NOMO-1 treated with DMSO at 0.1 percent for 48 hours (cell line): ENCODE measurements at regions not wholly inside any gene's neighbourhood (a gene's known extent, or its start where the extent isn't known, plus 50 kb on each side); places are given as distances from the start of the nearest gene placed in this dataset.

ENCODE experiments used
- DNase-seq: peaks from one replicate; lab custom pipeline; 2025; ENCODE audit not compliant: unreplicated experiment; lab: John Stamatoyannopoulos, UW

GRCh38 chr2:200135082-200135481, 171.4 kb upstream of the SPATS2L start:
- no peak for DNase-seq

GRCh38 chr2:200136655-200137054, 169.8 kb upstream of the SPATS2L start:
- DNase-seq: no peak

GRCh38 chr2:200137271-200137670, 169.2 kb upstream of the SPATS2L start:
- peak; percentile 4 for DNase-seq

GRCh38 chr2:200137691-200138090, 168.8 kb upstream of the SPATS2L start:
- no peak for DNase-seq

- no peak for DNase-seq
Observed at GRCh38 chr2:200138391-200139124, 167.9 kb upstream of the SPATS2L start.

- no peak for DNase-seq
Observed at GRCh38 chr2:200144571-200144970, 161.9 kb upstream of the SPATS2L start.

- DNase-seq: no peak
Observed at GRCh38 chr2:200146501-200146900, 160.0 kb upstream of the SPATS2L start.

- no peak for DNase-seq
Observed at GRCh38 chr2:200147371-200147770, 159.1 kb upstream of the SPATS2L start.

GRCh38 chr2:200148366-200148765, 158.1 kb upstream of the SPATS2L start:
- DNase-seq: no peak

GRCh38 chr2:200150411-200151086, 155.9 kb upstream of the SPATS2L start:
- DNase-seq: no peak

GRCh38 chr2:200155652-200156051, 150.8 kb upstream of the SPATS2L start:
- no peak for DNase-seq

GRCh38 chr2:200156166-200156835, 150.2 kb upstream of the SPATS2L start:
- peak; percentile 2 for DNase-seq

GRCh38 chr2:200158647-200159356, 147.7 kb upstream of the SPATS2L start:
- DNase-seq: no peak

GRCh38 chr2:200159357-200159707, 147.2 kb upstream of the SPATS2L start:
- DNase-seq: no peak

- DNase-seq: no peak
Observed at GRCh38 chr2:200159829-200160781, 146.4 kb upstream of the SPATS2L start.

GRCh38 chr2:200161458-200161857, 145.0 kb upstream of the SPATS2L start:
- no peak for DNase-seq

GRCh38 chr2:200165687-200166086, 140.8 kb upstream of the SPATS2L start:
- no peak for DNase-seq

- no peak for DNase-seq
Observed at GRCh38 chr2:200168641-200169555, 137.6 kb upstream of the SPATS2L start.

GRCh38 chr2:200170221-200170620, 136.3 kb upstream of the SPATS2L start:
- no peak for DNase-seq
